ENCODE measurements at regions not wholly inside any gene's neighbourhood (a gene's known extent, or its start where the extent isn't known, plus 50 kb on each side); places are given as distances from the start of the nearest gene placed in this dataset.

- Histone ChIP-seq H3K27ac (no peak overlapping the region), H3K4me1 (no peaks in the 10 kb centered on the region), H3K4me3 (no peak overlapping the region), H3K36me3 (no peaks in the 10 kb centered on the region), H3K9me3 (no peaks in the 10 kb centered on the region), H3K27me3 (no peaks in the 10 kb centered on the region)
- no peak for DNase-seq (ENCODE audit: low spot score in 2 of 2)
- TF ChIP-seq POLR2AphosphoS5 (IDR thresholded peaks at IDR 0.05) (no peak), EP300 (IDR thresholded peaks at IDR 0.05) (no peak), POLR2A (IDR thresholded peaks at IDR 0.05) (no peak)
- TF ChIP-seq, protein P1, sequence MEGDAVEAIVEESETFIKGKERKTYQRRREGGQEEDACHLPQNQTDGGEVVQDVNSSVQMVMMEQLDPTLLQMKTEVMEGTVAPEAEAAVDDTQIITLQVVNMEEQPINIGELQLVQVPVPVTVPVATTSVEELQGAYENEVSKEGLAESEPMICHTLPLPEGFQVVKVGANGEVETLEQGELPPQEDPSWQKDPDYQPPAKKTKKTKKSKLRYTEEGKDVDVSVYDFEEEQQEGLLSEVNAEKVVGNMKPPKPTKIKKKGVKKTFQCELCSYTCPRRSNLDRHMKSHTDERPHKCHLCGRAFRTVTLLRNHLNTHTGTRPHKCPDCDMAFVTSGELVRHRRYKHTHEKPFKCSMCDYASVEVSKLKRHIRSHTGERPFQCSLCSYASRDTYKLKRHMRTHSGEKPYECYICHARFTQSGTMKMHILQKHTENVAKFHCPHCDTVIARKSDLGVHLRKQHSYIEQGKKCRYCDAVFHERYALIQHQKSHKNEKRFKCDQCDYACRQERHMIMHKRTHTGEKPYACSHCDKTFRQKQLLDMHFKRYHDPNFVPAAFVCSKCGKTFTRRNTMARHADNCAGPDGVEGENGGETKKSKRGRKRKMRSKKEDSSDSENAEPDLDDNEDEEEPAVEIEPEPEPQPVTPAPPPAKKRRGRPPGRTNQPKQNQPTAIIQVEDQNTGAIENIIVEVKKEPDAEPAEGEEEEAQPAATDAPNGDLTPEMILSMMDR (IDR thresholded peaks at IDR 0.05), result no peak
- WGBS, result 51% methylated on average over 2 of the region's 2 CpGs
Measured at GRCh38 chr6:164072240-164072666, 657.7 kb downstream of the QKI start.

DNA sequence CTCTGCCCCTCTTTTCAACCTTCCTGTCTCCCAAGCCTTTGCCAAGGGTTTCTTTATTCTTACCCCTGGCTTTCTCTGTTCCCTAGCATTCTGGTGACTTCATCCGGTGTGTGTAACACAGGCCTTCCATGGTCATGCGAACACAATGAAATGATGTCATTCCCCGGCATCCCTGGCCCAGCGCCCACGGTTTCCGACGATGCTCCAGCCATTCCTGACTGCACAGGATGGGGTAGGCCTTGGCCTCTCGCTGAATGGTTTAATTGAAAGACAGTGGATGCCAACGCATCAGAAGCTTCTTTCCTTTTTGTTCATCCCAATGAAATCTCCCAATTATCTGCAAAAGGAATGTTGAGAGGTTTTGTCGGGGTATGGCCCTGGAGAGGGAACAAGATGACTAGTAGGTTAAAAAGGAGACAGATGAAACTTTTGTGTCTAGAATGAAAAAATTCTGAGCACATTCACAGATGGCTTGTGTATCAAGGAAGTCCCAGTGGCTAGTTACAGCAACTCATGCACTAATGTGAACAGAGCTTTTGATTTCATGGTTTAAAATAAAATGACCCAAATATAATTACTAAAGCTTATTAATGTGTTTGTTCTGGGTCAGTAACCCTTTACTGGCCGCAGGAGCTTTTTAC, 655.0 kb downstream of the QKI start:
- Histone ChIP-seq H3K36me3 (no peaks in the 10 kb centered on the region), H3K9me3 (no peaks in the 10 kb centered on the region), H3K27ac (no peak overlapping the region), H3K4me3 (no peak overlapping the region), H3K4me1 (no peaks in the 10 kb centered on the region), H3K27me3 (no peaks in the 10 kb centered on the region)
- TF ChIP-seq, protein P1 (IDR thresholded peaks at IDR 0.05), result no peak
- no peak for TF ChIP-seq POLR2A (IDR thresholded peaks at IDR 0.05)
- no peak for TF ChIP-seq POLR2AphosphoS5 (IDR thresholded peaks at IDR 0.05)
- no peak for TF ChIP-seq EP300 (IDR thresholded peaks at IDR 0.05)
- WGBS, result 85% methylated on average over 11 of the region's 11 CpGs
- DNase-seq (ENCODE audit: low spot score in 2 of 2), result no peak

- Histone ChIP-seq H3K36me3 (no peaks in the 10 kb centered on the region), H3K27me3 (no peaks in the 10 kb centered on the region), H3K27ac (no peak overlapping the region), H3K4me3 (no peak overlapping the region), H3K9me3 (no peaks in the 10 kb centered on the region), H3K4me1 (no peaks in the 10 kb centered on the region)
- 63% methylated on average over 4 of the region's 4 CpGs for WGBS
- no peak for DNase-seq (ENCODE audit: low spot score in 2 of 2)
- TF ChIP-seq EP300 (IDR thresholded peaks at IDR 0.05) (no peak), POLR2AphosphoS5 (IDR thresholded peaks at IDR 0.05) (no peak), POLR2A (IDR thresholded peaks at IDR 0.05) (no peak)
Measured at GRCh38 chr6:164068527-164068926, 654.0 kb downstream of the QKI start.

- Histone ChIP-seq H3K27me3 (no peaks in the 10 kb centered on the region), H3K36me3 (no peaks in the 10 kb centered on the region), H3K4me1 (no peaks in the 10 kb centered on the region), H3K4me3 (no peak overlapping the region), H3K9me3 (no peaks in the 10 kb centered on the region), H3K27ac (no peak overlapping the region)
- TF ChIP-seq EP300 (IDR thresholded peaks at IDR 0.05), result no peak
- TF ChIP-seq, protein P1 (IDR thresholded peaks at IDR 0.05), result no peak
- no peak for TF ChIP-seq POLR2A (IDR thresholded peaks at IDR 0.05)
- TF ChIP-seq POLR2AphosphoS5 (IDR thresholded peaks at IDR 0.05), result no peak
- WGBS, result 92% methylated on average over 5 of the region's 5 CpGs
- no peak for DNase-seq (ENCODE audit: low spot score in 2 of 2)
Measured at GRCh38 chr6:164066766-164067165, 652.2 kb downstream of the QKI start.

DNA sequence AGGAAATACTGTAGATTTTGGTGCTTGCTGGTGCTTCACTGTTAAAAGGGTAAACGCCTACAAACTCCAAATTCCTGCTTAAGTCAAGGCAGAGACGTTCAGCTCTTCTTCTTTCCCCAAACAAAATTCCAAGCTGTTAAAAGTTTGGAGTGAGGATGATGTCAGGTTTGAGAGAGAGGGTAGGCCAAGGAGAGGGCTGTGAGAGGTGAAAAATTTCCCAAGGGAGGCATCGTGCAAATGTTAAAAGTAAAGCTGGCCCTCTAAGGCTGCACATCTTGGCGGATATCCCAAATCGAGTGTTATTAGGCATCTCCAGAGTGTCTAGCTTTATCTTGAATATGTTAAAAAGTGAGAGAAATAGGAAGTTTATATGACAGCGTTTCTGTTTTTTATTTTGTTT, 651.8 kb downstream of the QKI start:
- Histone ChIP-seq H3K4me3 (no peak overlapping the region), H3K27ac (no peak overlapping the region), H3K27me3 (no peaks in the 10 kb centered on the region), H3K36me3 (no peaks in the 10 kb centered on the region), H3K9me3 (no peaks in the 10 kb centered on the region), H3K4me1 (no peaks in the 10 kb centered on the region)
- TF ChIP-seq POLR2A (IDR thresholded peaks at IDR 0.05), result no peak
- TF ChIP-seq, protein P1 (IDR thresholded peaks at IDR 0.05), result no peak
- no peak for TF ChIP-seq EP300 (IDR thresholded peaks at IDR 0.05)
- no peak for TF ChIP-seq POLR2AphosphoS5 (IDR thresholded peaks at IDR 0.05)
- 72% methylated on average over 6 of the region's 6 CpGs for WGBS
- no peak for DNase-seq (ENCODE audit: low spot score in 2 of 2)

DNA sequence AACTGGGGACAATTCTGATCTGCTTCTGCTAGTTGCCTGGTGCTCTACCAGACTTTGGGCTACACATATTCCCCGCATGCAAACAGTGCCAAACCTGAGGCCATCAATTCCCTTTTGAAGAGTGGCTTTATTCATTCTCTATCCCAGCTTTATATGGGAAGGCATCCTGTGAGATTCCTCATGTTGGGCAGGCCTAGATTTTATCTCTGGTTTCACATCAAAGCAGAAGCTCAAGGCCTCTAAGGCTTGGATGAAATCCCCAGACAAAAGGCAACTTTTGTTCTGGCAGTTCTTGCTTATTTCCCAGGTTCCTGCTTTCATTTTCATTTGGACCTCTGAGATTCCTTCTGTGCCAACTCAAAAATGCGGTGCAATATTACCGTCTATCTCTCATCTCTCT, 648.8 kb downstream of the QKI start:
- Histone ChIP-seq H3K36me3 (no peaks in the 10 kb centered on the region), H3K4me3 (no peak overlapping the region), H3K4me1 (no peaks in the 10 kb centered on the region), H3K27me3 (no peaks in the 10 kb centered on the region), H3K27ac (no peak overlapping the region), H3K9me3 (no peaks in the 10 kb centered on the region)
- TF ChIP-seq, protein P1 (IDR thresholded peaks at IDR 0.05), result no peak
- no peak for TF ChIP-seq EP300 (IDR thresholded peaks at IDR 0.05)
- TF ChIP-seq POLR2A (IDR thresholded peaks at IDR 0.05), result no peak
- TF ChIP-seq POLR2AphosphoS5 (IDR thresholded peaks at IDR 0.05), result no peak
- DNase-seq (ENCODE audit: low spot score in 2 of 2), result no peak
- WGBS, result 44% methylated on average over 3 of the region's 3 CpGs
